Spleen (tissue), 7 donors: ENCODE measurements at regions not wholly inside any gene's neighbourhood (a gene's known extent, or its start where the extent isn't known, plus 50 kb on each side); places are given as distances from the start of the nearest gene placed in this dataset.

Source experiments
- CTCF ChIP-seq, 11 experiments: fragments of 200-600 bp in 7 of 11; fragments of 450-650 bp in 4 of 11; sonication (generic) in 4 of 11; IDR thresholded peaks in 8 of 11; conservative IDR thresholded peaks in 3 of 11; 1 replicate in 7 of 11; 2 replicates in 4 of 11; pipeline versions ENCODE4 v1.4.0 to v1.8.0; 2016 to 2021; ENCODE audit warnings: antibody characterized with exemption in 11 of 11, inconsistent platforms in 4 of 11, mild to moderate bottlenecking in 1 of 11
- POLR2A ChIP-seq, 3 donors: fragments of 450-650 bp; IDR thresholded peaks; one replicate each; pipeline ENCODE4 v1.5.1; 2017; ENCODE audit warnings: antibody characterized with exemption in 3 of 3, mild to moderate bottlenecking in 1 of 3
- POLR2AphosphoS5 ChIP-seq, 3 donors: sonication (generic); formaldehyde crosslinking; IDR thresholded peaks; one replicate each; pipeline ENCODE4 v1.5.1; 2017; ENCODE audit warnings: antibody characterized with exemption in 3 of 3
- donor health status: DM: no; HTN: no; CAD: no; lungs with moderate emphysema.
- donor health status: DM: no; HTN: no; CAD: no.
- donor health status: DM: no; HTN: no; CAD: no.

- TF ChIP-seq CTCF (IDR thresholded peaks at IDR 0.05 in 8 of 11, conservative IDR thresholded peaks at IDR 0.05 in 3 of 11) (no peak), POLR2A (IDR thresholded peaks at IDR 0.05) (no peak), POLR2AphosphoS5 (IDR thresholded peaks at IDR 0.05) (no peak)
Observed at GRCh38 chr1:14136881-14137280, 436.9 kb downstream of the PRDM2 start.
